Heart left ventricle (tissue), 16 donors: ENCODE measurements at regions not wholly inside any gene's neighbourhood (a gene's known extent, or its start where the extent isn't known, plus 50 kb on each side); places are given as distances from the start of the nearest gene placed in this dataset.

Source experiments
- ATAC-seq, 4 donors: fragments of 200-7000 bp; cut with Tn5 transposase; one replicate each; pipeline ENCODE4 v1.9.1; 2020 to 2022; ENCODE audit warnings: moderate library complexity in 4 of 4, mild to moderate bottlenecking in 3 of 4, moderate number of reproducible peaks in 1 of 4
- DNase-seq, 5 donors: peaks; one replicate each; pipeline ENCODE4 v3.0.0-alpha.2; 2020
- H3K27ac ChIP-seq, 12 donors: fragments of 200-600 bp; sonication (generic) in 4 of 12; one replicate each; pipeline versions ENCODE4 v1.5.0 to v1.8.0; 2016 to 2022; ENCODE audit warnings: mild to moderate bottlenecking in 2 of 12
- H3K27me3 ChIP-seq, 9 donors: fragments of 200-600 bp; sonication (generic) in 2 of 9; one replicate each; pipeline versions ENCODE4 v1.5.1 to v1.8.0; 2016 to 2022; ENCODE audit warnings: mild to moderate bottlenecking in 3 of 9
- H3K36me3 ChIP-seq, 9 donors: fragments of 200-600 bp; sonication (generic) in 2 of 9; one replicate each; pipeline versions ENCODE4 v1.5.0 to v1.8.0; 2018 to 2022; ENCODE audit warnings: mild to moderate bottlenecking in 2 of 9
- H3K4me1 ChIP-seq, 12 donors: fragments of 200-600 bp; sonication (generic) in 4 of 12; one replicate each; pipeline versions ENCODE4 v1.5.0 to v1.8.0; 2016 to 2022; ENCODE audit warnings: mild to moderate bottlenecking in 3 of 12
- H3K4me3 ChIP-seq, 12 donors: fragments of 200-600 bp; sonication (generic) in 4 of 12; one replicate each; pipeline versions ENCODE4 v1.5.0 to v1.8.0; 2017 to 2022; ENCODE audit warnings: mild to moderate bottlenecking in 9 of 12, moderate library complexity in 4 of 12
- H3K9me3 ChIP-seq, 12 donors: fragments of 200-600 bp; sonication (generic) in 4 of 12; one replicate each; pipeline versions ENCODE4 v1.5.0 to v1.8.0; 2016 to 2022; ENCODE audit warnings: mild to moderate bottlenecking in 1 of 12
- POLR2A ChIP-seq, 2 donors: fragments of 450-650 bp; IDR thresholded peaks; one replicate each; pipeline ENCODE4 v1.6.1; 2017; ENCODE audit warnings: antibody characterized with exemption in 2 of 2, mild to moderate bottlenecking in 2 of 2, moderate library complexity in 2 of 2
- WGBS, 4 donors: extraction: QIAGEN DNeasy Blood & Tissue Kit in 2 of 4; methylation state at CpG; one replicate each; pipeline versions ENCODE4 v1.1.5 to v1.1.7; 2013 to 2018; 5-methylcytosine and 5-hydroxymethylcytosine counted together
- intact Hi-C, 10 donors: fragments of 100-400 bp; cut with DNase I; formaldehyde crosslinking; loops; one replicate each; pipeline versions ENCODE4 v1.11.1 to v1.14.2; 2022
- TF ChIP-seq, protein P1 (sequence below), 12 donors: fragments of 200-600 bp; sonication (generic) in 4 of 12; IDR thresholded peaks; one replicate each; pipeline versions ENCODE4 v1.5.0 to v1.8.0; 2018 to 2022; ENCODE audit warnings: antibody characterized with exemption in 12 of 12, mild to moderate bottlenecking in 5 of 12
- donor health status: ischemic (EF 13 %, LVEDD 7.1; RV severe dilation, severe dysfunction).
- donor health status: healthy with polysubstance abuse.
- donor health status: DM: no; HTN: yes; CAD: no.
- donor health status: DM: no; HTN: no; CAD: no.
- donor health status: ischemic (EF 25% LVEDD 6.9; RV normal size, moderate dysfunction).
- donor health status: ischemic (EF 25% LVEDD 5.7; RV mildly dilated, moderate dysfunction).
- donor health status: healthy.
- donor health status: DM: yes; HTN: yes; CAD: no.
- donor health status: ischemic (EF 35%, LVEDD 5.7; RV mildly dilated, moderate dysfunction).
- donor health status: nonischemic (EF 11% LVEDD 7.7; RV severe dilation, severe dysfunction).
- donor health status: DM: yes; HTN: yes; CAD: no.
- donor health status: PGD.
- donor health status: ischemic (EF 29% LVEDD 5.4; RV normal size, mild dysfunction).
- donor health status: nonischemic (EF 23%, LVEDD 6.1; RV moderate dilation, normal function).

DNA sequence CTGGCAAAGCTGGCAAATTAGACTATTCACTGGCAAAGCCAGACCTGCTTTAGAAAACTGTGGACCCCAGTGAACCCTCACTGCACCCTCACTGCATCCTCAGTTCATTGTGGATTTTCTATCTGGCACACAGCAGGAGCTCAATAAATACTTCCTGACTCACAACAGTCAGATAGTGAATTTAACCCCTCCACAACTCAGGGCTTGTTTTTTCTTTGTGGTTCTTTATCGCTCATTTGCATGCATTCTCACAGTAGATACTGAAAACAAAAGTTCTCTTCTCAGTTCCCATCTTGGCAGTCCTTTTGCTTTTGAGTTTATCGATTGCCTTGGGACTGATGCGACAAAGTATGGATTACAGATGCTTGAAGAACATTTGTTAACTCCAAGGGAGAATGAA lies 99.8 kb downstream of the ACTL7B start:
- Histone ChIP-seq H3K9me3 (no peaks in the 10 kb centered on the region), H3K4me1 (no peaks in the 10 kb centered on the region), H3K27me3 (no peaks in the 10 kb centered on the region), H3K4me3 (no peak overlapping the region), H3K27ac (no peak overlapping the region), H3K36me3 (no peaks in the 10 kb centered on the region)
- 70 to 84% (median 79%) methylated on average over 3 of the region's 3 CpGs for WGBS, 4 donors
- DNase-seq (no peak), ATAC-seq (no peak)
- TF ChIP-seq POLR2A (IDR thresholded peaks at IDR 0.05) = no peak
- TF ChIP-seq, protein P1, sequence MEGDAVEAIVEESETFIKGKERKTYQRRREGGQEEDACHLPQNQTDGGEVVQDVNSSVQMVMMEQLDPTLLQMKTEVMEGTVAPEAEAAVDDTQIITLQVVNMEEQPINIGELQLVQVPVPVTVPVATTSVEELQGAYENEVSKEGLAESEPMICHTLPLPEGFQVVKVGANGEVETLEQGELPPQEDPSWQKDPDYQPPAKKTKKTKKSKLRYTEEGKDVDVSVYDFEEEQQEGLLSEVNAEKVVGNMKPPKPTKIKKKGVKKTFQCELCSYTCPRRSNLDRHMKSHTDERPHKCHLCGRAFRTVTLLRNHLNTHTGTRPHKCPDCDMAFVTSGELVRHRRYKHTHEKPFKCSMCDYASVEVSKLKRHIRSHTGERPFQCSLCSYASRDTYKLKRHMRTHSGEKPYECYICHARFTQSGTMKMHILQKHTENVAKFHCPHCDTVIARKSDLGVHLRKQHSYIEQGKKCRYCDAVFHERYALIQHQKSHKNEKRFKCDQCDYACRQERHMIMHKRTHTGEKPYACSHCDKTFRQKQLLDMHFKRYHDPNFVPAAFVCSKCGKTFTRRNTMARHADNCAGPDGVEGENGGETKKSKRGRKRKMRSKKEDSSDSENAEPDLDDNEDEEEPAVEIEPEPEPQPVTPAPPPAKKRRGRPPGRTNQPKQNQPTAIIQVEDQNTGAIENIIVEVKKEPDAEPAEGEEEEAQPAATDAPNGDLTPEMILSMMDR (IDR thresholded peaks at IDR 0.05) = no peak
- intact Hi-C loops = loop anchor here in 2 of 10 donors (10.0 kb wide), 2 partner anchors 61 to 1291 kb away; no protein-coding TSS in a partner anchor

DNA sequence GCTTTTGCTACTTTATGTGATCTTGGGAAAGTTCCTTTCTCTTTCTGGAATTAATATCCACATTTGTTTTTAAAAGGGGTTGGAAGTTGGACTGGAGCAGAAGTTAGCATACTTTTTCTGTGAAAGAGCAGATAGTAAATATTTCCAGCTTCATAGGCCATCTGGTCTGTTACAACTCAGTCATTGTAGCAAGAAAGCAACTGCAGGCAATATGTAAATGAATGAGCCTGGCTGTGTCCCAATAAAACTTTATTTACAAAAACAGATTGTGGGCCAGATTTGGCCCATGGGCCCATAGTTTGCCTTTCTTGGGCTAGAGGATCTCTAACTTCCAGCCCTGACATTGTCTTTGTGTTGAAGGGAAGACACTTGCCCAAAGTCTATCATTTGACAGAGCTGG lies 104.4 kb downstream of the ACTL7B start:
- ATAC-seq = no peak
- TF ChIP-seq, protein P1 (IDR thresholded peaks at IDR 0.05) = no peak
- TF ChIP-seq POLR2A (IDR thresholded peaks at IDR 0.05) = no peak
- H3K36me3 ChIP-seq = no peaks in the 10 kb centered on the region

DNA sequence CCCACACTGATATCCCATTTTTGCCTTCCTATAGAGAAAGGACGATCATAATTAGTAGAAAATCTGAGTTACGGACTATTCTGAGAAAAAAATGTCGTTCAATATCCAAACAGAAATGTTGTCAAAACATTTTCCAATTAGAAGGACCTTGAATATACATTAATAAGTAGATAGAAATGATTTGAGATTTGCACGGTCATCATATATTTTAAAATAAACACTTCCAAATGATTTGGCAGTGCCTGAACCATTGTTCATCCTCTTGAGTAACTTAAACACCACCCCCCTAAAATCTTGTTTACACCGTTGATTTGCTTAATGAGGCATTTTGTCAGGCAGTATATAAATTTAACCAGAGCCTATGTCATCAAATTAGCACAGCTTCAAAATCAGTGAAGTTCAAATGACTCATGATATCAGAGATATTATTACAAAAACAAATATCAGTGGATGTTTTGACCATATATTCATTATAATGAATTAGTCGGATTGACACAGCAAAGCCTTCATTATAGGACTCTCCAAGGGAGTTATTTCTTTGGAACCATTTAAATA lies 105.0 kb downstream of the ACTL7B start:
- no peak overlapping the region for H3K4me3 ChIP-seq
- no peaks in the 10 kb centered on the region for H3K9me3 ChIP-seq
- ATAC-seq (no peak), DNase-seq (no peak)
- 71 to 79% (median 77%) methylated on average over 6 of the region's 6 CpGs for WGBS, 4 donors
- no peaks in the 10 kb centered on the region for H3K27me3 ChIP-seq
- no peak overlapping the region for H3K27ac ChIP-seq
- H3K4me1 ChIP-seq = no peaks in the 10 kb centered on the region
- TF ChIP-seq, protein P1 (IDR thresholded peaks at IDR 0.05) = no peak
- no peak for TF ChIP-seq POLR2A (IDR thresholded peaks at IDR 0.05)
- H3K36me3 ChIP-seq = no peaks in the 10 kb centered on the region
- intact Hi-C loops = loop anchor here in 2 of 10 donors (10.0 kb wide), 2 partner anchors 56 to 1286 kb away; no protein-coding TSS in a partner anchor

More for the DNA sequence above, 104.4 kb downstream of the ACTL7B start:
- Histone ChIP-seq H3K4me3 (no peak overlapping the region), H3K27ac (no peak overlapping the region), H3K4me1 (no peaks in the 10 kb centered on the region), H3K9me3 (no peaks in the 10 kb centered on the region), H3K27me3 (no peaks in the 10 kb centered on the region)
- intact Hi-C loops = loop anchor here in 2 of 10 donors (10.0 kb wide), 2 partner anchors 57 to 1287 kb away; no protein-coding TSS in a partner anchor
- no peak for DNase-seq

DNA sequence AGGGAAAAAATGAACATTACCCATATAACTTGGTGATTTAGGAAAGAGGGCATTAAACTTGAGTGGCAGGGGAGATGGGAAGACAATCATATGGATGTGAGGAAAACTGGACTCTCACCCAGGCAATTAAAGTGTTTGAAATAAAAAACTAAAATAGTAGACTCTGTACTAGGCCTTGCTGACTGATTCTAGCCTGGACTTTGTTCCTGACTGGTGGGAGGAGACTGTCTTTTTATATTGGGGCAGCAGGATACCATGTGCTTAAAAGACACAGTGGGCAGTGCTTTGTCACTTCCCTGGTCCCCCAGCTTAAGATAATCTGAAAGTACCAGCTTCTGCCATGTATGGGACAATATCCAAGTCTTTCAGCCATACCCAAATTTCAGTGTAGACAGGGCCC lies 107.0 kb downstream of the ACTL7B start:
- Histone ChIP-seq H3K27me3 (no peaks in the 10 kb centered on the region), H3K4me1 (no peaks in the 10 kb centered on the region), H3K9me3 (no peaks in the 10 kb centered on the region), H3K36me3 (no peaks in the 10 kb centered on the region), H3K4me3 (no peak overlapping the region), H3K27ac (no peak overlapping the region)
- TF ChIP-seq, protein P1 (IDR thresholded peaks at IDR 0.05) = no peak
- TF ChIP-seq POLR2A (IDR thresholded peaks at IDR 0.05) = no peak
- ATAC-seq (no peak), DNase-seq (no peak)
- intact Hi-C loops = no loop called here
